ENCODE measurements at regions not wholly inside any gene's neighbourhood (a gene's known extent, or its start where the extent isn't known, plus 50 kb on each side); places are given as distances from the start of the nearest gene placed in this dataset.

DNA sequence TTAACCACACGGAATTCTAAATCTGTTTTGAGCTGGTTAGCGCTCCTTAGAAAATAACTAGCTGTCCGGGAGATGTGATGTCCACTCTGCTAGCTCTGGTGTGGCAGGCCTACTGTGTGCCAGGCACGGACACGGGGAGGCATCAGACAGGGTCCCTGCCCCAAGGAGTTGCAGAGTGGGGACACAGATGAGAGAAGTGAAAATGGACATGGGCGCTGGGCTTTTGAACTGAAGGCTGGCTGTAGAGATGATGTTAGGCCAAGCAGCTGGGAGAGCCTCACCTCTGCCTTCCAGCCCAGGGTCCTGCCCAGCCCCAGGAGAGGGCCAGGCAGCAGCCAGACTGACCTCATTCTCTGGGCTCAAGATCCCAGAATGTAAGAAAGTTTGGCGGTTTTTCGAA lies 368.6 kb downstream of the CTTN start:
- no peaks in the 10 kb centered on the region for H3K4me1 Mint-ChIP-seq (ENCODE audit: low read depth, unreplicated experiment)
- CTCF ChIA-PET = no interaction called here
- peaks cover 69% of the 10 kb centered on the region for H3K36me3 Mint-ChIP-seq (ENCODE audit: insufficient read depth, unreplicated experiment)
- H3K27me3 Mint-ChIP-seq (ENCODE audit: insufficient read depth, unreplicated experiment) = no peaks in the 10 kb centered on the region
- no peaks in the 10 kb centered on the region for H3K9me3 ChIP-seq
- H3K27ac Mint-ChIP-seq (ENCODE audit: unreplicated experiment) = no peak overlapping the region
- no peaks in the 10 kb centered on the region for H3K4me1 ChIP-seq
- BruUV-seq (replicated peaks) = no TSS peak
- no peak overlapping the region for H3K4me3 ChIP-seq (ENCODE audit: low read depth, low read length)
- peak in 1 of 2 experiments; percentile 14 for DNase-seq
- H3K9me3 Mint-ChIP-seq (ENCODE audit: unreplicated experiment) = no peaks in the 10 kb centered on the region
- TF ChIP-seq, protein P1, sequence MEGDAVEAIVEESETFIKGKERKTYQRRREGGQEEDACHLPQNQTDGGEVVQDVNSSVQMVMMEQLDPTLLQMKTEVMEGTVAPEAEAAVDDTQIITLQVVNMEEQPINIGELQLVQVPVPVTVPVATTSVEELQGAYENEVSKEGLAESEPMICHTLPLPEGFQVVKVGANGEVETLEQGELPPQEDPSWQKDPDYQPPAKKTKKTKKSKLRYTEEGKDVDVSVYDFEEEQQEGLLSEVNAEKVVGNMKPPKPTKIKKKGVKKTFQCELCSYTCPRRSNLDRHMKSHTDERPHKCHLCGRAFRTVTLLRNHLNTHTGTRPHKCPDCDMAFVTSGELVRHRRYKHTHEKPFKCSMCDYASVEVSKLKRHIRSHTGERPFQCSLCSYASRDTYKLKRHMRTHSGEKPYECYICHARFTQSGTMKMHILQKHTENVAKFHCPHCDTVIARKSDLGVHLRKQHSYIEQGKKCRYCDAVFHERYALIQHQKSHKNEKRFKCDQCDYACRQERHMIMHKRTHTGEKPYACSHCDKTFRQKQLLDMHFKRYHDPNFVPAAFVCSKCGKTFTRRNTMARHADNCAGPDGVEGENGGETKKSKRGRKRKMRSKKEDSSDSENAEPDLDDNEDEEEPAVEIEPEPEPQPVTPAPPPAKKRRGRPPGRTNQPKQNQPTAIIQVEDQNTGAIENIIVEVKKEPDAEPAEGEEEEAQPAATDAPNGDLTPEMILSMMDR (IDR thresholded peaks at IDR 0.05; ENCODE audit: insufficient read depth in 1 of 2, low read depth in 1 of 2, low read length in 1 of 2, severe bottlenecking in 1 of 2, unreplicated experiment in 1 of 2) = no peak
- no peaks in the 10 kb centered on the region for H3K27me3 ChIP-seq (replicated peaks; ENCODE audit: control insufficient read depth, insufficient read depth, low read length)
- intact Hi-C loops (cut with micrococcal nuclease; ENCODE audit: unreplicated experiment) = no loop called here
- POLR2A ChIA-PET = no interaction called here
- H3K4me3 Mint-ChIP-seq (ENCODE audit: unreplicated experiment) = no peak overlapping the region
- H3K36me3 ChIP-seq (ENCODE audit: control insufficient read depth, insufficient read depth, low read length) = peaks cover 6% of the 10 kb centered on the region; the same call in 1 of the 2 replicates

DNA sequence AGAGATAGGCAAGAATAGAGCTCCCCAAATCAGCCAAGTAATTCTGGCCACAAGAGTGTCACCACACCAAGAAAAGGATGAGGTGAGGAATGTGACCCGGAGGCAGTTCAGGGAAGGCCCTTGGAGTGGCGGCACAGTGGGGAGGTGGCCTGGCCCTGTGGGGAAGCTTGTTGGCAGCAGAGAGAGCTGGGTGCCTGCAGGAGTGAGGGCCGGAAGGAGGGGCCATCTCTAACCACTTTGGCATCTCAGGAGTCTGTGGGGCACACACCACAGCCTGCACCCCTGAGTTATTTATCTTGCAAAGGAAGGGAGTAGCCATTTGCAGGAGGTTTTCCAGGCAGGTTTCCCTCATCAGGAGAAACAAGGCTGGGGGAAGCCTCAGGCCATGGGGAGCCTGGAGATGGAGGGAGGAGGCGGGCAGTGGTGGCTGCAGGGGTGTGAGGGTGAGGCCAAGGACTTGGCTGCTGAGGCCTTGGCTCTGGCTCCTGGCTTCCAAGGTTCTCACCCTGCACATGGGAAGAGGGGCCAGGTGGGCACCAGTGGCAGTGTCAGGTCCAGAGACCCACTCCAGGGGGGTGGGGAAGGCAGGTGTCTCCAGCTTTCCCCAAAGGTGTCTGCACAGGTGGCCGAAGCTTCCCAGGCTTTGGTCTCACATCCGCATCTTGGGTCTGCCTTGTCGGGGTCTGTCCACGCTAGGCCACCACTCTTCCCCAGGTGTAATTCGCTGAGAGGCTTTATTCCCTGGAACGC lies 370.2 kb downstream of the CTTN start:
- H3K27me3 ChIP-seq (replicated peaks; ENCODE audit: control insufficient read depth, insufficient read depth, low read length) = no peaks in the 10 kb centered on the region
- H3K27ac Mint-ChIP-seq (ENCODE audit: unreplicated experiment) = no peak overlapping the region
- H3K4me3 Mint-ChIP-seq (ENCODE audit: unreplicated experiment) = no peak overlapping the region
- peaks cover 8% of the 10 kb centered on the region for H3K4me1 Mint-ChIP-seq (ENCODE audit: low read depth, unreplicated experiment)
- no peaks in the 10 kb centered on the region for H3K9me3 ChIP-seq
- H3K4me1 ChIP-seq = peaks cover 7% of the 10 kb centered on the region; the same call in 1 of the 2 replicates
- H3K36me3 Mint-ChIP-seq (ENCODE audit: insufficient read depth, unreplicated experiment) = peaks cover 74% of the 10 kb centered on the region
- no peaks in the 10 kb centered on the region for H3K27me3 Mint-ChIP-seq (ENCODE audit: insufficient read depth, unreplicated experiment)
- BruUV-seq (replicated peaks) = no TSS peak
- TF ChIP-seq, protein P1 (IDR thresholded peaks at IDR 0.05; ENCODE audit: insufficient read depth in 1 of 2, low read depth in 1 of 2, low read length in 1 of 2, severe bottlenecking in 1 of 2, unreplicated experiment in 1 of 2) = no peak
- H3K9me3 Mint-ChIP-seq (ENCODE audit: unreplicated experiment) = peaks cover 3% of the 10 kb centered on the region
- H3K4me3 ChIP-seq (ENCODE audit: low read depth, low read length) = no peak overlapping the region
- H3K36me3 ChIP-seq (ENCODE audit: control insufficient read depth, insufficient read depth, low read length) = peaks cover 2% of the 10 kb centered on the region; the same call in 1 of the 2 replicates
- POLR2A ChIA-PET = no interaction called here
- intact Hi-C loops (cut with micrococcal nuclease; ENCODE audit: unreplicated experiment) = no loop called here
- DNase-seq = peak in 1 of 2 experiments; percentile 26
- CTCF ChIA-PET = no interaction called here

- Mint-ChIP-seq H3K9me3 (ENCODE audit: unreplicated experiment) (peaks cover 8% of the 10 kb centered on the region), H3K36me3 (ENCODE audit: insufficient read depth, unreplicated experiment) (peaks cover 76% of the 10 kb centered on the region), H3K4me1 (ENCODE audit: low read depth, unreplicated experiment) (peaks cover 8% of the 10 kb centered on the region), H3K4me3 (ENCODE audit: unreplicated experiment) (no peak overlapping the region), H3K27ac (ENCODE audit: unreplicated experiment) (no peak overlapping the region), H3K27me3 (ENCODE audit: insufficient read depth, unreplicated experiment) (no peaks in the 10 kb centered on the region)
- TF ChIP-seq, protein P1 (IDR thresholded peaks at IDR 0.05; ENCODE audit: insufficient read depth in 1 of 2, low read depth in 1 of 2, low read length in 1 of 2, severe bottlenecking in 1 of 2, unreplicated experiment in 1 of 2) = no peak
- BruUV-seq (replicated peaks) = no TSS peak
- CTCF ChIA-PET = no interaction called here
- DNase-seq = peak in 1 of 2 experiments; percentile 39
- Histone ChIP-seq H3K27me3 (replicated peaks; ENCODE audit: control insufficient read depth, insufficient read depth, low read length) (no peaks in the 10 kb centered on the region), H3K9me3 (no peaks in the 10 kb centered on the region), H3K4me3 (ENCODE audit: low read depth, low read length) (no peak overlapping the region), H3K36me3 (ENCODE audit: control insufficient read depth, insufficient read depth, low read length) (peaks cover 2% of the 10 kb centered on the region; the same call in 1 of the 2 replicates), H3K4me1 (peaks cover 7% of the 10 kb centered on the region; the same call in 1 of the 2 replicates)
- intact Hi-C loops (cut with micrococcal nuclease; ENCODE audit: unreplicated experiment) = no loop called here
- POLR2A ChIA-PET = no interaction called here
These were observed 370.8 kb downstream of the CTTN start for GRCh38 chr11:70769106-70769505.

Measured in Caco-2 (cell line).